Activated T-helper 1 cell treated with Interleukin-2 at 50 U/mL for 16 hours (primary cell): ENCODE measurements at regions not wholly inside any gene's neighbourhood (a gene's known extent, or its start where the extent isn't known, plus 50 kb on each side); places are given as distances from the start of the nearest gene placed in this dataset.

Source experiments
- DNase-seq: peaks from one replicate; pipeline ENCODE4 v3.0.0-alpha.2; 2020; ENCODE audit warnings: low read depth

DNA sequence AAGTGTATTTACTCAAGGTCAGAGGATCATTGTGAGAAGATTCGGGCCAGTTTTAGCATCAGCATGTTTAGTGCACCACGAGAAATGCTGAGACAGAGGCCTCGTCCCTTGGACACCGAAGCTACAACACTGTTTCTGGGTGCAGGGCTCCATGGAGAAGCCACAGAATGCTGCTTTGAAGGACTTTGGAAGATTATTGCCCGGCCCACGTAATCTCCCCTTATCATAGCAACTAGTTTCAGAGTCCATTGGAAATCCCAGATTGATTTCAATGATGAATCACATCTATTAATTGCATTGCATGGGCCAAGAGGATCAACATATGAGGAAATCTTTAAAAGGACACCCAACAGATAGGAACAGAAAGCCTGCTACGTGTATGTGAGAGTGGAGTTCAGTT lies 156.0 kb downstream of the MAF start:
- DNase-seq = no peak

DNA sequence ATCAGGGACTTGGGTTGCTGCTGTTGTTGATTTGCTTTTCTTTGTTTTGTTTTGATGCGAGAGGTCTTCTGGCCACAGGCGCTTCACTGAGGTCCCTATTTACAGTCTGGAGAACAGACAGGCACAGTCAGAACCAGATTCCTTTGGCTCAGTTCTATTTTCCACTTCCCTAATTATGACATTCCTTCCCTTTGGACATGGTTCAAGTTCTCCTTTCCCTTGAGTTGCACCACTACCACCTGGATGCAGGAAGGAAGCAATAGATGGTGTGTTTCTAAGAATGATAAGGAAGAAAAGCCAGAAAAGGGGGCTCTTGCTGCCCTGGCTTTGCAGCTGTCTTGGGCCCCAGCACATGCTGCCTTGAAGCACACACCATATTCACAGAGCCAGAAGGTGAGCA lies 160.6 kb downstream of the MAF start:
- DNase-seq = no peak

DNA sequence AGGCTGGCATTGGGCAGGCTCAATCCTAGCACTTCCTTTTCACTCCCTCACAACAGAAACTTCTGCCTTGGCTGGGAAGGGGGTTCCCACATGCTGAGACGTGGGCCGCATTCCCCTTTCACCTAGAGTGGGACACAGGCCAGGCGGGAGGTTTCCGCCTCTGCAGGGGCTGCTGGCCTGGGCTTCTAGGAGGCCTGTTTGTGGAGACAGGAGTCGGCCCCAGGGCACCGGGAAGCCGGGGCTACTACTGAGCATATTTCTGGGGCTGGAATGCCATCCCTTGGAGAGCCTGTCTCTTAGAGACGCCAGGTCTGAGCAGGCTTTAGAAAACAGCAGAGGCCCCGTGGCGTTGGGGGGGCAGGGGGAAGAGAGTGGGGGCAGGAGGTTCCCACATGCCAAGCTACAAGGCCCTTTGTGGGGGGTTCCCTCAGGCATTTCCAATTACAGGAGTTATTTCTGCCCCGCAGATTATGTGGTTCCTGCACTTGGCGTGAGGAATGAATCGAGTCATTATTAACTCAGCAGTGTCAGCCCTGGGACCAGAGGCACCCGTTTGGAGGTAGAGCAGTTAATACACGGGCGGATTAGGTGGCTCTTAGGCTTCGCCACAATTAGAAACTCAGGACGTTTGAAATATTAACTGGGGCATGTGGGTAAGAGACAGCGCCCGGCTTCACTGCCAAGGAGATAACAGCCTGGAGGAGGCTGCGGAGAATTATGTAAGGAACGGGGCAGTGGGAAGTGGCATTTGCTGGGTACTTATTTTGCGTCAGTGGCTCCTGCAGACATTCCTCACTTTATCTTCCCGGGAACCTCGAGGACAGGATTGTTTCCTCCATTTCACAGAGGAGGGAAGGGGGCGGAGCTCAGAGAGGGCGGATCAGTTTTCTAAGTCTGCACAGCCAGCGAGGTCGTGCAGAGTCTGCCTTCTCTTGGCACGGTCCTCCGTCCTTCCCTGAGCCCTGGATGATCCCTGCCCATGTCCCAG lies 162.5 kb downstream of the MAF start:
- no peak for DNase-seq

DNA sequence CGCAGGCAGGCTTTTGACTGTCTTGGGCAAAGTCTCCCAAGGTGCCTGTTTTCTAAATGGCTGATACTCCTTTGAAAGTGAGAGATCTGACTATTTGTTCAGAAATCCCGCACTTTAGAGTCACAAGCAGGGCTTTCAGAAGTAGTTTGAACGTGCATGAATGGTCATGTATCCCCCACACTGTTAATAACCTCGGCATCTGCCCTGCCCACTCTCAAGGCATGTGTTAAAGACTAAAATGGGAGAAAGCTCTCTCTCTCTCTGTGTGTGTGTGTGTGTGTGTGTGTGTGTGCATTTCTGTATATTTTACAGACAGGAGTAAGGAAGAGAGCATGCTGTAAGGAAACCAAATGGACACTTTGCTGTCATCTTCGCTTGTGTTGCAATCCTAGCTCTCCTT lies 163.7 kb downstream of the MAF start:
- DNase-seq = no peak

DNA sequence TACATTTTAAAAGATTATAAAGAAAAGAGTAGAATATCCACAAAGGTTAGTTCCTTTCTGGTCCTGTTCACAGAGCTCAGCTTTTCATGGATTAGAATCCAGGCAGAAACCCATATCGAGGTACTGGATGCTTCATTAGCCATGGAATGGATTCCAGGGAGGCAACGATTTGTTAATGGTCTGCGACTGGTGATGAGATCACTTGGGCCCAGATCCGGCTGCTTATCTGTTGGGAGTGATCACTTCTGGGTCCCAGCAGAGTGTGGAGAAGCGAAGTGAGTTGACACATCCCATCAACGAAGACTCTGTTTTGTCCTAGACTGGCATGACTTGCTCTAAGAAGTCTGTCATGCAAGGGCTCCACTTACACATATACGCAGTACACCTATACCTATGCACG lies 165.8 kb downstream of the MAF start:
- no peak for DNase-seq

DNA sequence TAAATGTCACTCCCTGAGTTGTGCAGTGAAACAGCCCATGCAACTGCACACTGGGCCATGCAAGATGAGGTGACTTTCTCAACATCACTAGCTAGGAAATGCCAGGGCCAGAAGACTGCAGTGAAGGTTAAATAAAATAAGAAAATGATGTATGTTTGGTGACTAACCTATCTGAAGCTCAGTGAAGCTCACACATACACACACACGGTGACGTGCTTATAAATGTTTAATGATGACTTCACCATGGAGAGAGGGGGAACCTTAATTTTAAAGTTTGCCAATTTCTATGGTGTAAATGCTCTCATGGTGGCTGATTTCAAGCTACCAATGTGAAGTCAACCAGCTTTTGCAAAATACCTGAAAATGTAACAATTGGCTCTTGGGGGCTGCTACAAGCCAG lies 166.4 kb downstream of the MAF start:
- no peak for DNase-seq

DNA sequence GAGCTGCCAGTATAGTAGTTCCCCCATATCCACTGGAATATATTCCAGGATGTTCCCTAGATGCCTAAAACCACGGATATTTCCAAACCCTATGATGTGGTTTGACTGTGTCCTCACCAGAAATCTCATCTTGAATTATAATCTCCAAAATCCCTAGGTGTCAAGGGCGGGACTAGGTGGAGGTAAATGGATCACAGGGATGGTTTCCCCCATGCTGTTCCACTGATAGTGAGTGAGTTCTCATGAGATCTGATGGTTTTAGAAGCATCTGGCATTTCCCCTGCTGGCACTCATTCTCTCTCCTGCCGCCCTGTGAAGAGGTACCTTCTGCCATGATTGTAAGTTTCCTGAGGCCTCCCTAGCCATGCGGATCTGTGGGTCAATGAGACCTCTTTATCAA lies 168.6 kb downstream of the MAF start:
- no peak for DNase-seq

DNA sequence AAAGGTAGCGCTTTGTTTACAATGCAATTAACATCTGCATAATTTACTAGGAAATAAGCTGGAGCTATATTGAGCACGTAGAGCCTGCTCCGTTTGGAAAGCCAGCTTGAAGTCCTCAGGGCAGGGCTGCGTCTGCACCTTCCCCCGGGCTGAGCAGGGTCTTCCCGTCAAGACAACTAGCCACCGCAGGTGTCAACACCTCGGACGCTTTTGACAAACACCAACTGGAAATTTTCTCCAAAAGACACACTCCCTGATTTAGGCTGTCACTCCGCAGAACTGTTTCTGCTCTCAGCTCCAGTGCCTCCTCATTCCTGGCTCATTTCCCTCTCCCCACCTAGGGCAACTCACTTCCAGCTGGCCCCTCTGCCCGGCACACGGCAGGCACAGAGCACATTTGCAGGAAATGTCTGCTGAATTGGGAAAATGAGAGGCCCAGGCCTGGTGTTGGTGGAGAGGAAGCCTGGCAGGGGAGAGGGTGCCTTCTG lies 170.3 kb downstream of the MAF start:
- no peak for DNase-seq

DNA sequence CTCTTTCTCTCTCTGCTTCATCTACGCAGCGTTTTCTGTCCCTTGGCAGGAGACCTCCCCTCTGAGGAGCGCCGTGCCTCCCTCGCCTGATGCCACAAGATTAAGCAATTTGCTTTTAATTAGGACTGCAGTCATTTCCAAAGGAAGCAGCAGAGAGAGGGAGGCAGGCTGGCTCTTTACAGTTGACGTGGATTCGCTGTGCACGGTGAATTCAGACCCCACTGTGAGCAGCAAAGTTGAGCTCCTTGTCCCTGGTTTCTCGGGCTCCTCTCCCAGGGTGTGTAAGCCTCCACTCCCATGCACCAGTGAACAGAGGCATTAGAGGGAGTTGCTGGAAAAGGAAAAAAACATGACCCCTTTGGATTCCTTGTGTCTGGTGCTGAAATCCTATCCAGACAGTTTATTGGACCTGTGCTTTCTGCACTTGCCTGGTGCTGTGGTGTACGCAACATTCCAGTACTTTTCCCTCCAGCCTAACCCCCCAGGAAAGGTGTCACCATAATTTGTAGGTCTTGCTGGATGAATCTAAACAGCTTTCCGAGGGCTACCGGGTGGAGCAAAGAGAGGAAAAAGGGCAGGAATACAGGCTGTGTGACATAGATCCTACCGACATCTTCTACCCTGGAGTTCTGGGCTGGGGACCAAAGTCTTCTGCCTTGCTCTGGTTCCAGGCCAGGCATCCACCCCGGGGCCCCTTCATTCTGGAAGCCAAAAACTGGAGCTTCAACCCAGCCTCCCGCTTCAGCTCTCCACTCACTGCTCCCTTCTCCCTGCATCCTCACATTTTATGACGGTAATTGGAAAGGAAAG lies 171.0 kb downstream of the MAF start:
- DNase-seq = no peak

DNA sequence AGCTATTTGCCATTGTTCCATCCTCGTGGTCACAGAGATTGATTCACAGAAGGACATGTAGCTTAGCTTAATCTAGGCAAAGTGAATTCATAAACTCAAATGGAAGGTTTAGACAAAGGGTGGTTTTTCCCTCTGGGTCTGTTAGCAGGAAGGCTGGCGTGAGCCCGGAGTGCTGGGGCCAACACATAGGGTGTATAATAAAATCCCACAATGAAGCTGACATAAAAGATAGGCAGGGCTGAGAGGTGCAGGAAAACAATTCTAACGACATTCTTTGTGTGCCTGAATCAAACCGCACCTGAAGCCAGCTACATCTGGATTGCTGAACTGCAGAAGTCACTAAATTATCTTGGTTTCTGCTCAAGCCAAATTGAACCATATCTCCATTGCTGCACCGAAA lies 173.9 kb downstream of the MAF start:
- no peak for DNase-seq

DNA sequence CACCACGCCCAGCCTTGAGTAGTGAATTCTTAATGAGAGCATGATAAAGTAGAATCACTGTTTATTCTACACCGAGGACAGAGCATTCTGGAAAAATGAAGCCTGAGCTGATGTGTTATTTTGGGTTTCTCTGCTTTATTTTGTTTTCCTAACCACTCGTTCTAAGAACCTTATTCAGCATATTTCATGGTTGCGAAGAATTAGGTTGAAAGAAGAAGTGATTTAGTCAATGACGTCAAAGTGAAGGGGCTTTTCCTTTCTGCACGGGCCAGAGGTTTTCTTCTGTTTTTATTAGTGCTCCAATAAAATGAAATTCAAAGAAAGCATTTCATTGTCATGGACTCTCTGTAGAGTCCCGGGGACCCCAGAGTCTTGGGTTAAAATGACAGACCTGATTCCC lies 178.5 kb downstream of the MAF start:
- no peak for DNase-seq

DNA sequence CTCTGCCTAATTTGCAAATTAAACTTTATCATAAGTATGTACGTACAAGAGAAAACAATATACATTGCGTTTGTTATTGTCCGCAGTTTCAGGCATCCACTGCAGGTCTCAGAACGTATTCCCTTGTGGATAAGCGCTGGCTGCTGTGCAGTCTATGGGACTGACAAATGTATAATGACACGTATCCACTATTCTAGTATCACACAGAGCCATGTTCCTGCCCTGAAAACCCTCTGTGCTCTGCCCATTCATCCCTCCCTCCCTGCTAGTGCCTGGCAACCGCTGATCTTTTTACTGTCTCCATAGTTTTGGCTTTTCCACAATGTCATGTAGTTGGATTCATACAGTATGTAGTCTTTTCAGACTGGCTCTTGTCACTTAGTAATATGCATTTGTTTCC lies 179.4 kb downstream of the MAF start:
- DNase-seq = no peak

DNA sequence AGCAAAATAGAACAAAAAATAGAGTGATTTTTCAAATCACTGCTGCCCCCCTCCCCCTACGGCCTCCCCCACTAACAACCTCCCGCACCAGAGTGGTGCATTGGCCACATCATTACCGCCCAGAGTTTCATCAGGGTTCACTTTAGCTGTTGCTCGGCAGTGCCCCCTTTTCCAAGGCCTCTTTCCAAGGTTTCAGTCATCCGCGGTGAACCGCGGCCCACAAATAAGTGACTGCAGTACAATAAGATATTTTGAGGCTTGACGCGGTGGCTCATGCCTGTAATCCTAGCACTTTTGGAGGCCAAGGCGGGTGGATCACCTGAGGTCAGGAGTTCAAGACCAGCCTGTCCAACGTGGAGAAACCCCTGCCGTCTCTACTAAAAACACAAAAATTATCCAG lies 180.0 kb downstream of the MAF start:
- no peak for DNase-seq

DNA sequence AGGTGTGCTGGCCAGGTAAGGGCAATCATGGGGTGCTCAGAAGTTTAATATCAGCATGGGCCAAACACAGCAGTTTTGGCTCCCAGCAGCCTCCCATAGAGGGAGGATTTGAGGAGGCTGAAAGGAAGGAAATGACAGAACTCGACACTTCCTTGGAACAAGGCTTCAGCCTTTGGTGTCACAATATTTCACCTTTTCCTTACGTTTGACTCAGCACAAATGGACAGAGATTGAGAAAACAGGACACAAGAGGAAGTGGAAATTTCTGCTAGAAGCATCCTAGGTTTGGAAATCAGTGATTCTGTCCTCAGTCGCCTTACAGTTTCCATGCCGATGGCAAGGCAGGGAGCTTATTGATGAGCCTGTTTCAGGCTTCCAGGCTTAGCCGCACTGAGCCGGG lies 181.4 kb downstream of the MAF start:
- no peak for DNase-seq

DNA sequence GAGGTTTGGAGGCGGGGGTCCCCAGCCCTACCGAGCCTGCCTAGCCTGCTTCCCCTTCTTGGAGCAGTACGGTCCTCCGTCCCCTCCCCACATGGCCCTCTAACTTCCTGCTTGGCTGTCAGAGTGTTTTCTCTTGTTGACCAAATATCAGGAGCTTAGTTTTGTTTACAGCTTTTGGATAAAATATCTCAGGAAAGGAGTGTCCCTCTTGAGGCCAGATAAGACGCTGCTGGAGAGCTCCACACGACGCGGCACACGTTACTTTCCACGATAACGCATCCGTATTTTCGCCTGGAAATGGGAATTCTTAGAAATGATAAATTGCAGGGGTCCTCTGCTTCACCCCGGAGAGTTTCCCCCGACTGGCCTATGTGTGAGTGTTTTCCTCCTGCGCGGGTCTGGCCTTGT lies 182.9 kb downstream of the MAF start:
- no peak for DNase-seq

DNA sequence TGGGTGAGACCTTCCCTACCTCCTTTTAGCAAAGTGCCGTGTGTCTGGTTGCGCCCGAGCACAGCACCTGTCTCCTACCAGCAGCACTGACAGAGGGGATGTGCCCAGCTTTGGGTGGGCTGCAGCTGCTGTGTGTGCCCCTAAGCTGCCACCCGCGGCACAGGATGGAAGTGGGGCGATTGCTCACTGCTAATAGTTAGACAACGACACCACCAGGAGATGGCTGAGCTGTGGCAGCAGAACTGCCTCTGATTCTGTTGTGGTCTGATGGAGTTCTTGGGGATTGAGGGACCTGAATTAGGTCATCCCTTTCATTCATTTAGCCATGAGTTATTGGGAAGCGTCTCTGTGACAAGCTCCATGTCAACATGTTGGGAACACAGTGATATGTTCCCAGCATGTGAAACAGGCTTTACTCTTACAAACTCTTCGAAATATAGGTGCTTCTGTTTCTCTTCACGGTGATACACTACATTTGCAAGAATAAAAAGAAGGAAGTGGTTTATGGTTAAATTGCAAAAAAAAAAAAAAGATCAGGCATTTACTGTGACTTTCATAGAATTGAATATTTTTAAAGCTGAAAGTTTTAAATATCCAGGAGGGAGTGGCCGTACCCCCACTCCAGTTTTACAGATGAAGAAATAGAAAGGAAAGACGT lies 184.4 kb downstream of the MAF start:
- no peak for DNase-seq

DNA sequence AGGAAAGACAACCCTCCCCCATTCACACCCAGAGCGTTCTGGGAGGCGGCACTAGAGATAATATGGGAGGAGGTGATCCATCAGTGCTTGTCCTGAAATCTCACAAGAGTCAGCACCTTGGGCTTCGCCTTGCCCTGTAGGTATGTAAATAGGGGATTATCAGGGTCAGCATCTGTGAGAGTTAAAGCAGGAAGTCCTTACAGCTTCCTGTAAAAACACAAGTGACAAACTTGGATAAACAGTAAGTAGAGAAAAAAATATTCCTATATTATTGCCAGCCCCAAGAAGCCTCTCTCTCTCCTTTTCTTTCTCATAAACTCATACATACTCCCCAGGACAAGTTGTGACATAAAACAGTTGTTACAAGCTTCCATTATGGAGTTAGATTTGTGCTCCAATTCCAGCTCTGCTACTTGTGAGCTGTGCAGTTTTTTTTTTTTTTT lies 187.7 kb downstream of the MAF start:
- DNase-seq = no peak

DNA sequence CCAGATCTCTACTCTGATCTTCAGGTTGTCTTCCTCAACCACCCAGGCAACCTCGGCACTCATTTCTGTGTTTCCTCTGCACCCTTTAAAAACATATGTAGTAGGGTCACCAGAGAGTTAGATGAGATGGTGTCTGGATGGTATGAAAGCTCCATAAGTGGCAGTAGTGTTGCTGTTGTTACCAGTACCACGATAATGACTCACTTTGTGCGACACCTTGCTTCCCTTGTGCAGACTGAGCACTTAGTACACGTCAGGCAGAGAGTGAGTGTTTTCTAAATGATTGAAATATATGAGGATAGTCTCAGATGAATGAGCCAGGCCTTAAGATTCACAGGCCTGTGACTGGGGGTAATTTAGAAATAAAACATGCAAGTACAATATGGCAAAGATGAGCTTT lies 188.7 kb downstream of the MAF start:
- DNase-seq = no peak

DNA sequence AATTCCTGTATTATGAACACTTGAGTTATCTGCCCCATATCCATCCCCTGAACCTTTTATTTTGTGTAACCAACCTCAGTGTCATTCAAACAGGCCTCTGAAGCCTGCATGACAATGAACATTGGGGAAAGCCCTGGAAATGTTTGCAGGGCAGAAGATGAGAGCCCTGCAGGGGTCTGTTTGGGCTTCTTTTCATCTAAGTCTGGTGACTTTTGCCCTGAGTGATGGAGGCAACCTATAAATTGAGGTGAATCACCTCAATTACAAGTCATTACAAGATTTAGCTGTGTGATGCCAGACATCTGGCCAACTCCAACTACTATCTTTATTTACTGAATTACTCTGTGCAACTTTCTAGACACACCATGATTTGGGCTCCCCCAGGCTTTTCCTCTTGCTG lies 189.2 kb downstream of the MAF start:
- DNase-seq = no peak

DNA sequence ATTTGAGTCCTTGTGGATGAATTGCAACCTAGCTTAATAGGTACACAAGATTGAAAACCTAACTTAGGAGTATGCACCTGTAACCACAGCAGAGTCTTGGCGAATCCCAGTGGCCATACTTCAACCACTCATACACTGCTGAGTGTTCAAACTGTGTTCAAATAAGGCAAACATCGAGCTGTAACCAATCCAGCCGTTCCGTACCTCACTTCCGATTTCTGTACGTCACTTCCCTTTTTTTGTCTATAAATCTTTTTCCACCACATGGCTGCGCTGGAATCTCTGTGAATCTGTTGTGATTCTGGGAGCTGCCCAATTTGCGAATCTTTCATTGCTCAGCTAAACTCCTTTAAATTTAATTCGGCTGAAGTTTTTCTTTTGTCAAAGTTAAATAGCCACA lies 190.6 kb downstream of the MAF start:
- DNase-seq = no peak

DNA sequence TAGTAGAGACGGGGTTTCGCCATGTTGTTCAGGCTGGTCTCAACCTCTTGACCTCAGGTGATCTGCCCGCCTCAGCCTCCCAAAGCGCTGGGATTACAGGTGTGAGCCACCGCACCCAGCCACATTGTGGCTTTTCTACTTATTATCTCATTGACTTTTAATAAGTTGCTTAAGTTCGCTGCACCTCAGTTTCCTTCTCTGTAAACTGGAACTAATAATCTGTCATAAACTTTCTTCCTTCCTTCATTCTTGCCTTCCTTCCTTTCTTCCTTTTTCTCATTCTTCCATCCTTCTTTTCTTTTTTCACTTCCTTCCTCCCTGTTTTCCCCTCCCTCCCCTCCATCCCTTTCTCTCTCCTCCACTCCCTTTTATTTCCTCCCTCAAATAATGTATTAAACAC lies 192.2 kb downstream of the MAF start:
- no peak for DNase-seq

DNA sequence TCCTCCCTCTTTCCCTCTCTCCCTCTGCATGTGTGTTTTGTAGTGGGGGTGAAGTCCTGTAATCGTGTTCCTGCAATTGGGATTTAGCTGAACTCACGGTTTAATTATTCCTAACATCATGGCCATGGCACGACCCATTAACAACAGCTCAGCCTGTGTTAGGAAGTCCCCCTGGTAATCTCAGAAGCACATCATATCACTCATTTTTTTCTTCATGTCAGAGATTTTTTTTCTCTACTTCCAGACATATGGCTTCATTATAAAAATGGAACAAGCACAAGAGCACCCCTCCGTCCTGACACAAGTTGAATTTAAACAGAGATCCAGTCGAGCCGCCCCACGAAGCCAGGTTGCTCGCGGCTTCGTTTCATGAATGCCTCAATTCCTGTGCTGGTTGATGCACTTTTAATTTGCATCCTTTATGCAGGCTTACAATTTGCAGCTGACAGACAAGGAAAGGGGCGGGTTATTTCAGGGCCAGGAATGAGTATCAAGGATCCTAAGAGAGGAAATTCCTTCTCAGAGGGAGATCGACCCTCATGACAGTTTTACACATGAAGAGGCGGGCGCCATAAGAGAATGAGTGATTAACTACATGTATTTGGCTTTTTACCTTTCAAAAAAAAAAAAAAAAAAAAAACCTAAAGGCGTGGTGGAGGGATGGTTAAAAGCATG lies 192.9 kb downstream of the MAF start:
- no peak for DNase-seq
